ENCODE measurements at regions not wholly inside any gene's neighbourhood (a gene's known extent, or its start where the extent isn't known, plus 50 kb on each side); places are given as distances from the start of the nearest gene placed in this dataset.

DNA sequence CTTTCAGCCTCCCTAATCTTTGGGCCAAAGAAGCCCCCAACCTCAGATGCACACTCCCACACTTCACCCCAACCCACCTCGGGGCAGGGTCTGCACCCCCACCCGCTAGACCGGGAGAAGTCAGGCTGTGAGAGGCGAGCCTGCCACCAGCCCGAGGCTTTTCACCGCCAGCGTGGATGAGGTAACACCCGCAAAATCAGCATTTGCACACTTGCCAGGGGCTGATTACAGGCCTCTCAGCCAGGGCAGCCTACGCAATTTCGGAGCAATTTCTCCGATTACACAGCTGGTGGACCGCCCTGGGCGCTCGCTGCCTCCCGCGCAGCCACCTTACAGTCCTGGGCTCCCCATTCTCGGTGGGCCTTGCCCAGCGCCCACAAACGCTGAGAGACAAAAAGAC lies 68.5 kb downstream of the FOXD1 start:
- Histone ChIP-seq H3K4me3 (ENCODE audit: low read length) (no peak overlapping the region), H3K27me3 (ENCODE audit: control insufficient read depth, insufficient read depth, low read length) (peaks cover 53% of the 10 kb centered on the region), H3K4me1 (ENCODE audit: control insufficient read depth, insufficient read depth, low read length) (peaks cover 28% of the 10 kb centered on the region), H3K9me3 (ENCODE audit: control insufficient read depth, insufficient read depth, low read length) (peaks cover 13% of the 10 kb centered on the region), H3K27ac (ENCODE audit: low read length) (no peak overlapping the region), H3K36me3 (ENCODE audit: control insufficient read depth, insufficient read depth, low read length) (no peaks in the 10 kb centered on the region)
- H3K27ac Mint-ChIP-seq, result no peak overlapping the region
- TF ChIP-seq, protein P1, sequence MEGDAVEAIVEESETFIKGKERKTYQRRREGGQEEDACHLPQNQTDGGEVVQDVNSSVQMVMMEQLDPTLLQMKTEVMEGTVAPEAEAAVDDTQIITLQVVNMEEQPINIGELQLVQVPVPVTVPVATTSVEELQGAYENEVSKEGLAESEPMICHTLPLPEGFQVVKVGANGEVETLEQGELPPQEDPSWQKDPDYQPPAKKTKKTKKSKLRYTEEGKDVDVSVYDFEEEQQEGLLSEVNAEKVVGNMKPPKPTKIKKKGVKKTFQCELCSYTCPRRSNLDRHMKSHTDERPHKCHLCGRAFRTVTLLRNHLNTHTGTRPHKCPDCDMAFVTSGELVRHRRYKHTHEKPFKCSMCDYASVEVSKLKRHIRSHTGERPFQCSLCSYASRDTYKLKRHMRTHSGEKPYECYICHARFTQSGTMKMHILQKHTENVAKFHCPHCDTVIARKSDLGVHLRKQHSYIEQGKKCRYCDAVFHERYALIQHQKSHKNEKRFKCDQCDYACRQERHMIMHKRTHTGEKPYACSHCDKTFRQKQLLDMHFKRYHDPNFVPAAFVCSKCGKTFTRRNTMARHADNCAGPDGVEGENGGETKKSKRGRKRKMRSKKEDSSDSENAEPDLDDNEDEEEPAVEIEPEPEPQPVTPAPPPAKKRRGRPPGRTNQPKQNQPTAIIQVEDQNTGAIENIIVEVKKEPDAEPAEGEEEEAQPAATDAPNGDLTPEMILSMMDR (IDR thresholded peaks at IDR 0.05), result no peak
- DNase-seq, result peak in 1 of 2 donors; percentile 10
- 12% methylated on average over 19 of the region's 19 CpGs for WGBS (ENCODE audit: insufficient coverage)
- H3K36me3 Mint-ChIP-seq, result peaks cover 14% of the 10 kb centered on the region
- no peaks in the 10 kb centered on the region for H3K4me1 Mint-ChIP-seq
- no peak for ATAC-seq
- H3K27me3 Mint-ChIP-seq (ENCODE audit: low read depth in 2 of 2), result peaks cover 74 to 85% of the 10 kb centered on the region in 2 donors
- intact Hi-C loops (cut with micrococcal nuclease), result no loop called here
- H3K9me3 Mint-ChIP-seq, result peaks cover 5 to 7% of the 10 kb centered on the region in 2 donors
- H3K4me3 Mint-ChIP-seq, result peak overlapping the region; percentile 69

DNA sequence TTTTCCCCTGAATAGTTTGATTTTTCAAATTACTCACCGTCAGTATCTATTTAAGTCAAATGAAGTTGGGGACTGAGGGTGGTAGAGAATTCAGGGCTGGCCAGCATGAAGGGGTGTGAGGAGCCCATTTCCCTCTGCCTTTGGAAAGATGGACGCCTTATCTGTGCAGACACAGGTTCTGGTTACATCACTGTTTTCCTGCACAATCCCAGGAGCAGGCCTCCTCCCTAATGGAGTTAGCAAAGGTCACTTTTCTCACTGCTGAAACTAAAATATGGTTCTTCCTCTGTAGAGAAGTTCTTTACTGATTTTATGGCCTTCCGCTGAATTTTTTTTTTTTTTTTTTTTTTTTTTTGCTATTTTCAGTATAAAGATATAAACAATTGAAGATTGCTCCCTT lies 69.1 kb downstream of the FOXD1 start:
- Histone ChIP-seq H3K36me3 (ENCODE audit: control insufficient read depth, insufficient read depth, low read length) (no peaks in the 10 kb centered on the region), H3K4me1 (ENCODE audit: control insufficient read depth, insufficient read depth, low read length) (peaks cover 28% of the 10 kb centered on the region), H3K27me3 (ENCODE audit: control insufficient read depth, insufficient read depth, low read length) (peaks cover 53% of the 10 kb centered on the region), H3K27ac (ENCODE audit: low read length) (no peak overlapping the region), H3K9me3 (ENCODE audit: control insufficient read depth, insufficient read depth, low read length) (peaks cover 11% of the 10 kb centered on the region), H3K4me3 (ENCODE audit: low read length) (no peak overlapping the region)
- DNase-seq (no peak), ATAC-seq (no peak)
- 33% methylated on average over 1 of the region's 3 CpGs for WGBS (ENCODE audit: insufficient coverage)
- intact Hi-C loops (cut with micrococcal nuclease), result no loop called here
- Mint-ChIP-seq H3K27me3 (ENCODE audit: low read depth in 2 of 2) (peaks cover 68 to 85% of the 10 kb centered on the region in 2 donors), H3K4me3 (no peak overlapping the region), H3K27ac (no peak overlapping the region), H3K4me1 (no peaks in the 10 kb centered on the region), H3K36me3 (peaks cover 8% of the 10 kb centered on the region), H3K9me3 (peaks cover 4 to 5% of the 10 kb centered on the region in 2 donors)
- TF ChIP-seq, protein P1 (IDR thresholded peaks at IDR 0.05), result no peak

DNA sequence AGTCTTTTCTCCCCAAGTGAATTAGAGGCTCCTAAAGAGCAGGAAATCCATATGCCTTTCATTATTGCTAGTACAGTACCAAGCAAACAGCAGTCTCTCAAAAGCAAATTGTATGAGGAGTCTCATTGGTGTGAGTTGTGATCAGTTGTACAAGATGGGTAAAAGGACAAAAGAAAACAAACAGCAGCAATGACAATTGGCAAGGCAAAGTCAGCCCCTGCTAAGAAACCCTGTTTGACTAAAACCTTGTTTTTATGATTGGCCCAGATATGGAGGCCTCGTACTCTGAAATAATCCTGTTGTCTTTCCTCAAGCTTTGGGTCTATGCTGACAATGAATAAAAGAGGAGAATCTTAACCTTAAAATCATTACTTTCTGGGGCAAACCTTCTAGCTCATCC lies 69.8 kb downstream of the FOXD1 start:
- H3K4me1 Mint-ChIP-seq, result no peaks in the 10 kb centered on the region
- peaks cover 53% of the 10 kb centered on the region for H3K27me3 ChIP-seq (ENCODE audit: control insufficient read depth, insufficient read depth, low read length)
- WGBS (ENCODE audit: insufficient coverage), result 78% methylated on average over 1 of the region's 1 CpG

DNA sequence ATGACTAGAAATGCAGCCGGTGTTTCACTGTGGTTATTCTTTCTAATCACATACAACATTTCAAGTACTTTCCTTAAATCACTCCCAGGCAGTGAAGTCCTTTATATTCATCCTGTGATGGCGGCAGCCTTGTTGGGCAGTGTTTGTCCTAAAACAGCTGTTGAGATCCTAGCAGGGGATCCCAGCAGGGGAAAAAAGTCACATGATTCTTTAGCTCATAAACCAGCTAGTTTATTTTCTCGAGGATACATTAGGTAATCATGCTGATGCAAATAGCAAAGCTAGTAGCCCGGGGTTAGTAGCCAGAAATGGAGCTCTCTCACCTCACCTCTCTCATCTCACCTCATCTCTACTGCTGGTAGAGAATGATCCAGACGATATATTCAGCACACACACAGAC lies 70.5 kb downstream of the FOXD1 start:
- ATAC-seq (no peak), DNase-seq (no peak)
- Histone ChIP-seq H3K27me3 (ENCODE audit: control insufficient read depth, insufficient read depth, low read length) (peaks cover 49% of the 10 kb centered on the region), H3K36me3 (ENCODE audit: control insufficient read depth, insufficient read depth, low read length) (no peaks in the 10 kb centered on the region), H3K4me1 (ENCODE audit: control insufficient read depth, insufficient read depth, low read length) (peaks cover 28% of the 10 kb centered on the region), H3K9me3 (ENCODE audit: control insufficient read depth, insufficient read depth, low read length) (peaks cover 9% of the 10 kb centered on the region), H3K4me3 (ENCODE audit: low read length) (no peak overlapping the region), H3K27ac (ENCODE audit: low read length) (no peak overlapping the region)
- Mint-ChIP-seq H3K4me1 (no peaks in the 10 kb centered on the region), H3K27ac (no peak overlapping the region), H3K4me3 (no peak overlapping the region), H3K36me3 (no peaks in the 10 kb centered on the region), H3K27me3 (ENCODE audit: low read depth in 2 of 2) (peaks cover 61 to 85% of the 10 kb centered on the region in 2 donors), H3K9me3 (no peaks in the 10 kb centered on the region)
- intact Hi-C loops (cut with micrococcal nuclease), result no loop called here
- TF ChIP-seq, protein P1 (IDR thresholded peaks at IDR 0.05), result no peak
- 21% methylated on average over 5 of the region's 5 CpGs for WGBS (ENCODE audit: insufficient coverage)

More for the DNA sequence above, 69.8 kb downstream of the FOXD1 start:
- intact Hi-C loops (cut with micrococcal nuclease), result no loop called here
- Histone ChIP-seq H3K4me1 (ENCODE audit: control insufficient read depth, insufficient read depth, low read length) (peaks cover 28% of the 10 kb centered on the region), H3K4me3 (ENCODE audit: low read length) (no peak overlapping the region), H3K36me3 (ENCODE audit: control insufficient read depth, insufficient read depth, low read length) (no peaks in the 10 kb centered on the region), H3K27ac (ENCODE audit: low read length) (no peak overlapping the region), H3K9me3 (ENCODE audit: control insufficient read depth, insufficient read depth, low read length) (peaks cover 11% of the 10 kb centered on the region)
- Mint-ChIP-seq H3K36me3 (peaks cover 2% of the 10 kb centered on the region), H3K27ac (no peak overlapping the region), H3K4me3 (no peak overlapping the region), H3K27me3 (ENCODE audit: low read depth in 2 of 2) (peaks cover 63 to 85% of the 10 kb centered on the region in 2 donors), H3K9me3 (no peaks in the 10 kb centered on the region)
- TF ChIP-seq, protein P1 (IDR thresholded peaks at IDR 0.05), result no peak
- ATAC-seq, result no peak
- DNase-seq, result no peak
